ENCODE measurements at regions not wholly inside any gene's neighbourhood (a gene's known extent, or its start where the extent isn't known, plus 50 kb on each side); places are given as distances from the start of the nearest gene placed in this dataset.

- no peak for TF ChIP-seq ELF4 (IDR thresholded peaks at IDR 0.05)
- no peak for TF ChIP-seq TARDBP (IDR thresholded peaks at IDR 0.05)
- TF ChIP-seq L3MBTL2 (conservative IDR thresholded peaks at IDR 0.05), result no peak
- TF ChIP-seq, protein P1, sequence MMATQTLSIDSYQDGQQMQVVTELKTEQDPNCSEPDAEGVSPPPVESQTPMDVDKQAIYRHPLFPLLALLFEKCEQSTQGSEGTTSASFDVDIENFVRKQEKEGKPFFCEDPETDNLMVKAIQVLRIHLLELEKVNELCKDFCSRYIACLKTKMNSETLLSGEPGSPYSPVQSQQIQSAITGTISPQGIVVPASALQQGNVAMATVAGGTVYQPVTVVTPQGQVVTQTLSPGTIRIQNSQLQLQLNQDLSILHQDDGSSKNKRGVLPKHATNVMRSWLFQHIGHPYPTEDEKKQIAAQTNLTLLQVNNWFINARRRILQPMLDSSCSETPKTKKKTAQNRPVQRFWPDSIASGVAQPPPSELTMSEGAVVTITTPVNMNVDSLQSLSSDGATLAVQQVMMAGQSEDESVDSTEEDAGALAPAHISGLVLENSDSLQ (IDR thresholded peaks at IDR 0.05), result no peak
- TF ChIP-seq FOXA1 (IDR thresholded peaks at IDR 0.05), result no peak
- no peak for TF ChIP-seq ARNT (IDR thresholded peaks at IDR 0.05)
- no peak for TF ChIP-seq BHLHE40 (IDR thresholded peaks at IDR 0.05; ENCODE audit: borderline replicate concordance)
- TF ChIP-seq SP1 (IDR thresholded peaks at IDR 0.05), result no peak
- no peak for TF ChIP-seq SUZ12 (IDR thresholded peaks at IDR 0.05)
- TF ChIP-seq FOXK2 (IDR thresholded peaks at IDR 0.05), result no peak
- TF ChIP-seq CTBP1 (IDR thresholded peaks at IDR 0.05; ENCODE audit: borderline replicate concordance), result no peak
- no peak for TF ChIP-seq FOXM1 (IDR thresholded peaks at IDR 0.05; ENCODE audit: borderline replicate concordance)
Observed at GRCh38 chr2:217364224-217364623, 504.4 kb upstream of the TNP1 start.

Measured in HEK293T (cell line).